COR-L47 (cell line): ENCODE measurements at regions not wholly inside any gene's neighbourhood (a gene's known extent, or its start where the extent isn't known, plus 50 kb on each side); places are given as distances from the start of the nearest gene placed in this dataset.

Experiments
- DNase-seq: peaks from one replicate; lab custom pipeline; 2025; lab: John Stamatoyannopoulos, UW

GRCh38 chr7:52897288-52897687 is 138.1 kb upstream of the POM121L12 start:
- DNase-seq, result no peak

DNA sequence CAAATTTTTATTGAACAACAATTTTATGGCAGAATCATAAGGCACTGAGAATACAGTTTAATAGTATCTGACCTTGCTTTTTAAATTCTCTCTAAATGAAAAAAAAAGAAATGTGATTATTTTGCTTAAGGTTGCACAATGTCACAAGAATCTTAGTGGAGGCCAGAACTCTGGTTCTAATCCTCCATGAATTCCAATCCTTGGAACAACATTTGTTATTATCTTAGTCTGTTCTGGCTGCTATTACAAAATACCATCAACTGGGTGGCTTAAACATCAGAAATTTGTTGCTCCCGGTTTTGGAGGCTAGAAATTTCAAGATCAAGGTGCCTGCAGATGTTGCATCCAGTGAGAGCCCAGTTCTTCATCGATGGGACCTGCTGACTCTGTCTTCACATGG is 158.2 kb upstream of the POM121L12 start:
- no peak for DNase-seq

GRCh38 chr7:52876402-52876801 is 159.0 kb upstream of the POM121L12 start:
- no peak for DNase-seq

DNA sequence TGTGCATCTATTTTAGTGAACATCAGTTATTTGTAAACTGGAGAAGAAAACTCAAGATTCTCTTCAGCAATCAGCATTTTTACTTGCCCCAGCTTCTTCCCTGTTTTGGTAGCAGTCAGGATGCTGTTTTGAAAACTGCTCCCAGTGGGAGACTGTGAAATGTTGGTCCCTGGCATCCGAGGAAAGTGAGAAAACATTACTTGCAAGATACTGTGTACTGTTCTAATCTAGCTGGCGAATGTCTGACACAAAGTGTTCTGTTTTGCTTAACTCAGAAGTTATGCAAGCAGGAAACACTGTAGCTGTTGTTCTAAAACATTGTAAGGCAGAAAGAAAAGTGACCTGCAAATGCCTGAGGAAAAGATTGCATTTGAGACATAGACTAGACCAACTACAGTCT is 171.8 kb upstream of the POM121L12 start:
- DNase-seq, result no peak

DNA sequence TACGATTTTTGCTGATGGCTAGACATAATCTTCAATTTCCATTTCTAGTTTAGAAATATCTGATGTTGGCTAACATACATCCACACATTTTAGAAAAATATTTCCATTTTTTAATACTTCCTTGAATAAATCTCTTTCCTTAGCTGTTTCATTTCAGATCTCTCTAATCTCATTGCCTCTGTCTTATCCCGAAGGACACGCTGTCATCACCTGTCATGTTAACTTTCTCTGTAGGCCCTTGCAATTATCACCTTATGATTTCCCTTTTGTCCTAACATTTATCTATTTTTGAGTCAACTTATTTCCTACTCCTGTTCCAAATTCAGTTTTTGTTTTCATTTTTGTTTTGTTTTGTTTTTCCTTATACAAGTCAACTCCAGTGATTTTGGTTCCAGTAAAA is 173.1 kb upstream of the POM121L12 start:
- DNase-seq, result no peak

DNA sequence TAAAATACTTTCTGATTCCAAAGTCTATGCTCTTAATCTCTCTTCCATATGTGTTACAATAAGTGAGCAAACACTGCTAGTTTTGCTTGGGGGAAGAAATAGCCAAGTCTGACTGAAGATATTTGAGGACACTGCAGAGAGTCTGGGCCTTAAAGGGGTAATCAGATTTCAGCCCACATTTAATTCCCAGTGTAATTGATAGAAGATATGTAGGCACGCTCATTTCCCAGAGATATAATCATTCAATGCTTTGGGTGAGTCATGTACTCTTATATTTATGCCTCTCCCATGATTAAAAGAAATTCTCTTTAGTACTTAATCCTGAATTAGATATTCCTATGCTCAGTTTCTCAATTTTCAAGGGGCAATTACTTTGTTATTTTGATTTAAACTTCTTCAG is 178.1 kb upstream of the POM121L12 start:
- DNase-seq, result no peak

DNA sequence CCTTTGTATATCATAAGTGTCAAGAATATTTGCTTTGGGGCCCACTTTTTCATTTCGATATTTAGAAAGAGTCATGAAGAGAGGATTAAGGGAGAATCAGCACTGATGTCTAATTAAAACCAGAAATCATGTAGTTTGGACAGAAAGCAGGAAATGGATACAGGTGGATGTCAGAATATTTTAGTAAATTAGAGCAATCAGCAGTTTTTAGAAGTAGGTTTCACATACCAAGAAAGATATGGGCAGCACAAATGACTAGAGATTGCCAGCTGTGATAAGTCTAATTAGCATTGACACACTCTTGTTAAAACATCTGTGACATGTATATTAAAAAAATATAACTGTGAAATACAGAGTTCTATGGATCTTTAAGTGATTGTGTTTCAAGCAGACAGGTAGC is 180.8 kb upstream of the POM121L12 start:
- no peak for DNase-seq

DNA sequence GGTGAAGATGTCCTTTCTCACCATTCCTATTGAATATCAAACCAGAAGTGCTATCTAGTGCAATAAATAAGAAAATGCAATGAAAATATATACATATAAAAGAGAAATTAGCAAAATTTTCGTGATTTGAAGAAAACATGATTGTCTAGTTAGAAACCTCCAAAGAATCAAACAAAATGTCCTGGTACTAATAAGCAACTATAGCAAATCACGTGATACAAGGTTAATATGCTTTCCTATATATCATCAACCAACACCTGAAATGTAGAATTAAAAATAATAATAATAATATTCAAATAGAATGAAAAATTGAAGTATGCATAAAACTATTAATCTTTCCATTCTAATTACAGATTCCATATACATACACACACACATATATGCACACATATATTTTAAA is 183.9 kb upstream of the POM121L12 start:
- DNase-seq, result no peak

- no peak for DNase-seq
Observed at GRCh38 chr7:52843436-52843835, 192.0 kb upstream of the POM121L12 start.

GRCh38 chr7:52842202-52842900 is 193.1 kb upstream of the POM121L12 start:
- DNase-seq, result no peak

DNA sequence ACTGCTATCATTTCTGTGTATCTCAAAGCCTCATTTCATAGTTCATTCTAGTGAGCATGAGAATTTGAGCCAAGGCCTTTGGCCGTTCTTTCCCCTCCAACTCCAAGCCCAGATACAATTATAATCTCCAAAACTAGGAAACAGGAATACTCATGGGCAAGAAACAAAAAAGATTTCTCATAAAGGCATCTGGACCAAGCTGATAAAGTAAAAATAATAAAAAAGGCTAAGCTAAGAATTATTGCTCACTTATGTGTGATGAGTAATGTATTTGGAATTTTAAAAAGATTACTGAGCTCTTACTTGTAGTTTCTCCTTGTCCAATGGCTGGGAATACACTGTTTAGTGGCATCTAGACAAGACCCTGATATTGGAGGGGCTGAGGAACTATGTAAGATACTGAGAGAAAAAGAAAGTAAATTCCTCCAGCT is 196.4 kb upstream of the POM121L12 start:
- no peak for DNase-seq

- DNase-seq, result no peak
Observed at GRCh38 chr7:52831321-52831720, 204.1 kb upstream of the POM121L12 start.

DNA sequence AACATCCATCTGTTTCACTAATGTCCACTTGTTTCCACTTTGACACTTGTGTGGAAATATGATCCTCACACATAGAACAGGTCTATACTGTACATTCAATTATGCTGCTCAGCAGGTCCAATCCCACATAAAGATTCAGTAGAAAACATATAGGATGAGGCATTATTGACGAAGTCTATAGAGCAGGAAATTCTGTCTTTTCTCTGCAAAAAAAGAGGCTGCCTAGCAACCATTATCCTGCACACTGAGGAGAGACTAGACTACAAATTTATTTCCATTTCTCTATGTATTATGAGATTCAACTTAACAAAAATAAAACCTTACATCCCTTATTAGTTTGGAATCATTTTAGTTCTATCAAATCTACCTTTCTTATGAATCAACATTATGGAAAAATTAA is 204.6 kb upstream of the POM121L12 start:
- no peak for DNase-seq

DNA sequence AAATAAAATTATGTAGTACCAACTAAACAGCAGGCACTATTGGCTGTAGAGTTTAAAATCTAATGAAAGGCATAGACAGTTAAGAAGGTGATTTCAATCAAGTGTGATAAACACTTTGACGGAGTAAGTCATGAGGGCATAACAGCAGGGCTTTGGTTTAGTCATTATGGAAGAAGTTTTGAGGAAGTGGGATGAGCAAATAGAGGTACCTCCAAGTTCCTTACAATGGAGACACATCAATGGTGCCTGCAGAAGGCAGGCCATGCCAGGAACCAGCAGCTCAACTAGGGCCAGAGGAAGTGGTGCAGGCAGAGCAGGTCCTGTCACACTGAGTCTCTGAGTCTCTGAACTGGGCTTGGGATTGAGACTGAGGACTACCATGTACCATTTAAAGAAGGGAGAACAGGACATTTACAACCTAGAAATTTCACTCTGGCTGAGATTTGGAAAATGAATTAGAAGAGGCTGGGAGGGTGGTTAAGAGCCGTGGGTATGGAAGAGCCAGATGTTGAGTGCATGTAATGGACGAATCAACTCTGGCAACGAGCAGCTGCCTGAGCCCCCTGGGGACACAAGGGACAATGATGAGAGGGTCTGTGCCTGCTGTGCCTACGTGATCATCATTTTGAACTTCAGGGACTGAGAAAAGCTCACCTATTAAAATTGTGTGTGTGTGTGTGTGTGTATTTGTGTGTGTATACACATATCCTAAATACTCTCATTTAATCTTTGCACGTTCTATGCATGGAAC is 208.7 kb upstream of the POM121L12 start:
- no peak for DNase-seq

DNA sequence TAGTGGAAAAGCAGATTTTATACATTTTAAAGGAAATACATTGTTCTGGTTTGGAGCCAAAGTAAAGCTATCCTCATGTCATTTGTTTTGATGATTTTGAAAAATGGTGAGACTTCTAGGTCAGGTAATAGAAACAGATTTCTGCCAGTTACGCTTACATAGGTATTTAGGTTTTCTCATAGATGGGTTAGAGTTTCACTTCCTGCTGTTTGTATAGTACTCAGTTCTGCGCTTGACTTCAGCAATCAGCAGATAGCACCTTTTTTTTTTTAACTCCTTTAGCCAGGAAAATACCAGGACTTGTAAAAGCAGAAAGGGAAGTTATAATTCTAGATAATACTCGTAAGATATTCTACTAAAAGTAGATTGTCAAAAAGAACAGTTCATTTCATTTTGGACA is 209.8 kb upstream of the POM121L12 start:
- DNase-seq, result no peak

DNA sequence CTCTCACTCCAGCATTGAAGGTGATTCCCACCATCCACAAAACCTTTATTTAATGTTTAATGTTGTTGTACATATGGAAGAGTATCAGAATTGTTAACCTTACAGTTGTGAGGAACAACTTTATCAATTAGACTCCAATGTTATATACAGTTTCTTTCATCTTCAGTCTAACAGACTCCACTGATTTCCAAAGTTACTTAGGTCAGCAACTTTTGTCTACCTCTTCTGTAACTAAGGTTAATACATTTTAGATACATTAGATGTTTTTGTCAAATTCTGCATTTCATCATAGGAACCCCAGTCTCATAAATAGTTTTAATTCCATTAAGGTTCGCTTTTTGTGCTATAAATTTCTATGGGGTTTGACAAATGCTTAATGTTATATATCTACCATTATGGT is 223.9 kb upstream of the POM121L12 start:
- DNase-seq, result no peak

- DNase-seq, result no peak
Observed at GRCh38 chr7:52799817-52800216, 235.6 kb upstream of the POM121L12 start.

- DNase-seq, result no peak
Observed at GRCh38 chr7:52797801-52798200, 237.6 kb upstream of the POM121L12 start.

DNA sequence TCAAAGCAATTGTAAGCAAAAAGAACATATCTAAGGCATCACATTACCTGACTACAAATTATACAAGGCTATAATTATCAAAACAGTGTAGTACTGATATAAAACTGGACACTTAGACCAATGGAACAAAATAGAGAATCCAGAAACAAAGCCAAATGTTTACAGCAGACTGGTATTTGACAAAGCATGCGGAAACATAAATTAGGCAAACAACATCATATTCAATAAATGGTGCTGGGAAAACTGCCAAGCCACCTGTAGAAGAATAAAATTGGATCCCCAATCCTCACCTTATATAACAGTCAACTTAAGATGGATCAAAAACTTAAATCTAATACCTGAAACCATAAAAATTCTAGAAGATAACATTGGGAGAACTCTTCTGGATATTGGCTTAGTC is 240.8 kb upstream of the POM121L12 start:
- DNase-seq, result peak; percentile 96

DNA sequence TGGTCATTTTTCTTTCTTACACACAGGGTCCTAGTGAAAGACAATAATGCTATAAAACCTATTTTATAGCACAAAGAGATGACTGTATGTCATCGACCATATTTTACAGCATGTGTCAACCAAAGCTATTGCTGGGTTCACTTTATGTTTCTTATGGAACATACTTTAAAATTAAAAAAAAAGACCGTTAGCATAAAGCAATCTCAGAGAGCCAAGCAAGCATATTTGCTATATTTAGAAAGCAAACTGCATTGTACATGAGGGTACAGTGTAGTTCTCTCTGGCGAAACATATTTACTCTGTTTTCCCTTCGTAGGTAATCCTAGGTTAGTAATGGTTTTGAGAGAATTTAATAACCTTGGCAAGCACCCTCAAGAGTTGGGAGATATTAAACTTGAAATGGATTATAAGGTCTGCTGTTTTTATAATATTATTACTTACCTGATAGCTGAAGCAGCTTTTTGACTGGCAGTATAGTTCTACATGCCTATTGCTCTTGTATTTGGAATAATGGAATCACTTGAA is 244.2 kb upstream of the POM121L12 start:
- DNase-seq, result no peak

DNA sequence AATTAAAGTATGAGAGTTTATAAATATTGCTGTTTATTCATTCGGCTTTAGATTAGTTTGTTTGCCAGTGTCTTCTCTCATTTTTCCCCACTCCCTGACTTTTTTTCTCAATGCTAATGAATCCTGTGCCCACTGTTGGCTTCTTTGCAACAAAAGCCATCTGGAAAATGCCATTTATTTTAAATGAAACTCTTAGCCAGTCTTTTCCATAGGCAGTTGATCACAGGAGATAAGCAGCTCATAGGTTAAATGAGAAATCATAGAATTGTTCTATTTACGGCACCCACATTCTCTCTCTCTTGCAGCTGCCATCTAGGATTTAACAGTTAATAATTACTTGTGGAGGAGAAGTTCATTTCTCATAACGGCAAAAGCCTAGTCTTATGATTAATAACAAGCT is 249.3 kb upstream of the POM121L12 start:
- no peak for DNase-seq

- no peak for DNase-seq
Observed at GRCh38 chr7:52782348-52782747, 253.1 kb upstream of the POM121L12 start.

- DNase-seq, result no peak
Observed at GRCh38 chr7:52781250-52781649, 254.2 kb upstream of the POM121L12 start.

GRCh38 chr7:52779004-52779403 is 256.4 kb upstream of the POM121L12 start:
- DNase-seq, result no peak
